Activated CD8-positive, alpha-beta memory T cell treated with anti-CD3 and anti-CD28 coated beads for 24 hours (primary cell): ENCODE measurements at regions not wholly inside any gene's neighbourhood (a gene's known extent, or its start where the extent isn't known, plus 50 kb on each side); places are given as distances from the start of the nearest gene placed in this dataset.
"Not testable (repeated sequence)": the region's sequence is repeated elsewhere in the genome, so short reads cannot be mapped to it uniquely, and the experiment has no call there.

Source experiments
- DNase-seq: peaks from one replicate; pipeline ENCODE4 v3.0.0-alpha.2; 2020

GRCh38 chr10:36488579-36488978 is 636.8 kb upstream of the ANKRD30A start:
- no peak for DNase-seq

- no peak for DNase-seq
These were observed 646.3 kb upstream of the ANKRD30A start for GRCh38 chr10:36479073-36479472.

- DNase-seq: no peak
These were observed 649.0 kb upstream of the ANKRD30A start for GRCh38 chr10:36476399-36476798.

GRCh38 chr10:36475746-36476145 is 649.7 kb upstream of the ANKRD30A start:
- no peak for DNase-seq

GRCh38 chr10:36474456-36474855 is 650.9 kb upstream of the ANKRD30A start:
- no peak for DNase-seq

GRCh38 chr10:36473122-36473521 is 652.3 kb upstream of the ANKRD30A start:
- DNase-seq: no peak

GRCh38 chr10:36469585-36469984 is 655.8 kb upstream of the ANKRD30A start:
- DNase-seq: no peak

- no peak for DNase-seq
These were observed 656.8 kb upstream of the ANKRD30A start for GRCh38 chr10:36468620-36469019.

- DNase-seq: no peak
These were observed 659.6 kb upstream of the ANKRD30A start for GRCh38 chr10:36465604-36466379.

- no peak for DNase-seq
These were observed 661.1 kb upstream of the ANKRD30A start for GRCh38 chr10:36464291-36464690.

- DNase-seq: no peak
These were observed 662.0 kb upstream of the ANKRD30A start for GRCh38 chr10:36463390-36463789.

GRCh38 chr10:36462194-36462593 is 663.2 kb upstream of the ANKRD30A start:
- DNase-seq: no peak

- DNase-seq: not testable (repeated sequence)
These were observed 667.0 kb upstream of the ANKRD30A start for GRCh38 chr10:36458437-36458836.

GRCh38 chr10:36457751-36458150 is 667.6 kb upstream of the ANKRD30A start:
- DNase-seq: no peak

GRCh38 chr10:36455526-36456133 is 669.8 kb upstream of the ANKRD30A start:
- DNase-seq: no peak

- DNase-seq: no peak
These were observed 672.5 kb upstream of the ANKRD30A start for GRCh38 chr10:36452851-36453250.

GRCh38 chr10:36451391-36451970 is 673.9 kb upstream of the ANKRD30A start:
- no peak for DNase-seq

GRCh38 chr10:36450380-36450779 is 675.0 kb upstream of the ANKRD30A start:
- no peak for DNase-seq

GRCh38 chr10:36448760-36449691 is 676.4 kb upstream of the ANKRD30A start:
- no peak for DNase-seq

GRCh38 chr10:36446881-36447280 is 678.5 kb upstream of the ANKRD30A start:
- no peak for DNase-seq

GRCh38 chr10:36443233-36443632 is 682.2 kb upstream of the ANKRD30A start:
- no peak for DNase-seq

- DNase-seq: no peak
These were observed 683.8 kb upstream of the ANKRD30A start for GRCh38 chr10:36441557-36441956.

GRCh38 chr10:36440539-36440938 is 684.9 kb upstream of the ANKRD30A start:
- no peak for DNase-seq
